CD4-positive, alpha-beta T cell treated with Interferon alpha-2 for 1 hour (primary cell): ENCODE measurements at regions not wholly inside any gene's neighbourhood (a gene's known extent, or its start where the extent isn't known, plus 50 kb on each side); places are given as distances from the start of the nearest gene placed in this dataset.
"Not testable (repeated sequence)": the region's sequence is repeated elsewhere in the genome, so short reads cannot be mapped to it uniquely, and the experiment has no call there.

ENCODE experiments used
- DNase-seq, 2 donors: peaks; one replicate each; pipeline ENCODE4 v3.0.0-alpha.2; 2020 to 2022

- no peak for DNase-seq
Measured at GRCh38 chr3:153856932-153857331, 264.3 kb upstream of the ARHGEF26 start.

DNA sequence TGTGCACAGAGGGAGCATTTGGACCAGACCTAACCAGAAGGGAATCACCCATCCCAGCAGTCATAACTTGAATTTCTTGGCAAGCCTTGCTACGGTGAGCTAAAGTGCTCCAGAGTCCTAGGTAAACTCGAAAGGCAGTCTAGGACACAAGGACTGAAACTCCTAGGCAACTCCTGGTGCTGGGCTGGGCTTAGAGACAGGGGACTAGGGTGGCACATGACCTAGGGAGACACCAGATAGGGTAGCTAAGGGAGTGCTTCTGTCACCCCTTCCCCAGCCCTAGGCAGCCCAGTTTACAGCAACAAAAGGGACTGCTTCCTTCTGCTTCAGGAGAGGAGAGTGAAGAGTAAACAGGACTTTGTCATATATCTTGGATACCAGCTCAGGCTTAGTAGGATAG lies 256.4 kb upstream of the ARHGEF26 start:
- no peak for DNase-seq

- DNase-seq: no peak
Measured at GRCh38 chr3:153866901-153867300, 254.3 kb upstream of the ARHGEF26 start.

DNA sequence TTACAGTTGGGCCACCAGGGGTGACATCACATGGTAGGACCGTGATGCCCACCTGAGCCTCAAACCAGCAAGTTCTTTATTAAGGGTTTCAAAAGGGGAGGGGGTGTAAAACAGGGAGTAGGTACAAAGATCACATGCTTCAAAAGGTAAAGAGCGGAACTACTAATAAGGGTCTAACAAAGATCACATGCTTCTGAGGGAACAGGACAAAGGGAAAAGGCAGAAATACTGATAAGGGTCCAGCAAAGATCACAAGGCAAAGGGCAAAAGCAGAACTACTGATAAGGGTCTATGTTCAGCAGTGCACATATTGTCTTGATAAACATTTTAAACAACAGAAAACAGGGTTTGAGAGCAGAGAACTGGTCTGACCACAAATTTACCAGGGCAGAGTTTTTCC lies 246.8 kb upstream of the ARHGEF26 start:
- DNase-seq: not testable (repeated sequence)

GRCh38 chr3:153880493-153880892 lies 240.7 kb upstream of the ARHGEF26 start:
- no peak for DNase-seq

- no peak for DNase-seq
Measured at GRCh38 chr3:153881201-153881600, 240.0 kb upstream of the ARHGEF26 start.

GRCh38 chr3:153885359-153885758 lies 235.8 kb upstream of the ARHGEF26 start:
- DNase-seq: no peak

DNA sequence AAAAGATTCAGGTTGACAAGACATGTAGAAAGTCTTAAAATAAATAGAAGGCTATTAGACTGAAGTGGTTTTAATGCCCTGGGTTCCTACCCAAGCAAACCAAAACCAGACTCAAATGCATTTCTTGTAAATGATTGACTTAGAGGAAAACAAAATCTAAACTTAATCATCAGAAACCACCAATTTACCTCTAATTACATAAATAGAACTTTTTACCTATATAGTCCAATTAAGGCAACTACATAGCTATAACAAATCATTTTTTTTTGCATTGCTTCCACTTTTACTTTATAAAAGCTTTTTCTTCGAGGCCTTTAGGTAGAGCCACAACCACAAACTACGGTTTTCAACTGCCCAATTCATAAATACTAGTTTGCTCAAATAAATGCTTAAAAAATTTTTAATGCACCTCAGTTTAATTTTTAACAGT lies 231.3 kb upstream of the ARHGEF26 start:
- no peak for DNase-seq

DNA sequence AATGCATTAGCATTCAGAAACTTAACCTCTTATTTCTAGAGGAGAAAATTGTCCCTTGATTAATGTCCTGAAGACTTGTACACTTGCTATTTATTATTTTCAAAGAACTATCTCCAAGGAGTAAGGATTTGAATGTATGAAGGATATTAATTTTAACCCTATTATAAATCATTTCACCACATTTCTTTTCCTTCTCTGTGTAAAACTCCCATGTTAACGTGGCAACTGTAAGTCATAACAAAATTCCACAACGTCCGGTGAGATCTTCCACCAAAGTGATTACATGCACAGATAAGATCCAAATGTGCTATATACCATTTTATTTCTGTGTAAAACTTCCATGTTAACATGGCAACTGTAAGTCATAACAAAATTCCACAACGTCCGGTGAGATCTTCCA lies 229.1 kb upstream of the ARHGEF26 start:
- DNase-seq: no peak

DNA sequence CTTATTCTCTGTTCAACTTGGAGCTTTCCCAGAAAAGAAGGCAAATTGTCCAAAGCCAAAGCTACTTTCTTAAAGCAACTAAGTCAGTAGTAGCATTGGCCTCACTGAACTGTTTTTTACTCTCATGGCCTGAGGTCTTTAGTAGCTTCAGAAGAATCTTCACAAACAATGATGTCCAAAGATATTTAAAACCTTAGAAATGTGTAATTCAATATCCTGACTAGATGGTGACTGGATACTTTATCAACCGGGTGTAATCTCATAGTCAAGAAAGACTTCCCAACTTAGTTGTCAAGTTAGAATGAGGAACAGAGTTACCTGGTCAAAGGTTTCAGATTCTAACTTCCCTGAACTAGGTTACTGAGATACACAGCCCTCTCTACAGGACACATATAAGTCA lies 226.3 kb upstream of the ARHGEF26 start:
- no peak for DNase-seq

GRCh38 chr3:153896197-153896596 lies 225.0 kb upstream of the ARHGEF26 start:
- DNase-seq: no peak

DNA sequence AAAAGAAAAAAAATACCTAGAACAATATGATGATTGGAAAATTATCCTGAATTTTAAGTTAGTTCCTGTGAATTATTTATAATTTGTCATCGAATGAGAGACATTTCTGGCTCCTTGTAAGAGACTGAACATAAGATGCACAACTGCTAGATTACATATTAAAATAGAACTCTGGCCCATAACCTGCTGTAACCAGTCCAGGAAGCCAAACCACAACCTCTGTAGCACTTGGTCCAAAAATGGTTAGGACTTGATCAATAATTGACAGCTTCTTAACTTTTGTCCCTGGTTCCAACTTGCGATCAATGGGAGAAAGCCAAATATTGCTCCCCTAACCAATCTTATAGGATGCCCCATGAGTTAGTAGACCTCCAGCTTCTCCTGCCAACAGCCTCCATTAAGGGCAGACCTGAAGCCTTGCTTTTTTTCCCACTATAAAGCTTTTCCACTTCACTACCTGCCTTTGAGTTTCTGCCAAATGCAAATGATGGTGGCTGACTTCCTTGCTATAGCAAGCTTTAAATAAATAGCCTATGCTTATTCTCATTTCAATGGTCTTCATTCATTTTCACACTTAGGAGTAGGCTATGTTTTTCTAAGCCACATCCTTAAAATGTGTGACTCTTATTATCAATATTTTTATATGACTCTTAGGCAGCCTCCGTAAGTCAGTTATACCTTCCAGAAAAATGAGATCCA lies 224.0 kb upstream of the ARHGEF26 start:
- no peak for DNase-seq

GRCh38 chr3:153897842-153898241 lies 223.3 kb upstream of the ARHGEF26 start:
- no peak for DNase-seq

GRCh38 chr3:153901152-153901551 lies 220.0 kb upstream of the ARHGEF26 start:
- DNase-seq: no peak

DNA sequence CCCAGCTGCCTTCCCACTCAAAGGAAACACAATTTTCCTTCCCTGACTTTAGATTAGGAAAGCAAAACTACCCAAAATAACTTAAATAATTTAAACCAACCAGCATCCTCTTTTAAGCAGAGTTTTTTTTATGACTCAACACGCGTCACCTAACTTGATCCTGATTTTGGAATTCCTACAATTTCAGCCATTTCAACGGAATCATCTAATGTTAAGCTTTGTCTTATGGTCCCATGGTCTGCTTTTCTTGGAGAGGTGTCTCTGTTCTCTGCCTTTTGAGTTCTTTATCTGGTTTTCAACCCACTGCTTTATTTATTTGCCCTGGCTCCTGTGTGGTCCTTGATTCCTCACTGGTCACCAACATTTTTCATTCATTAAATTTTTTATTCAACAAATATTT lies 219.2 kb upstream of the ARHGEF26 start:
- no peak for DNase-seq

DNA sequence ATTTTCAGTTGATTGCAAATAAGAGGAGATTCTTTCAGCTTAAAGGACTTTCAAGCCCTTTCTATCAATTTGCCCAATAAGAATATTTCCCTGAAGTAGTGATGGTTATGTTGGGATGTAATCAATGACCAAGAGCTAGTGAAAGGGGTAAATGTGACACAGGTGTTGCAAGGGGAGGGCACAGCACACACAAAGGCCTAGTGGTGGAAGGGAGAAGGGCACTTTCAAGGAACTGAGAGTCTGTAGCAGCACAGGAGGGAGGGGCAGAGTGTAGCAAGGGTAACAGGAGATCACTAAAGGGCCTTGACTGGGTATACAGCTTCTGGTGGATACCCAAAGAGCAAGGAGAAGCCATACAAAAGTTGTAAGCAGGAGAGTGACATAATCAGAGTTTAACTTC lies 217.8 kb upstream of the ARHGEF26 start:
- no peak for DNase-seq

DNA sequence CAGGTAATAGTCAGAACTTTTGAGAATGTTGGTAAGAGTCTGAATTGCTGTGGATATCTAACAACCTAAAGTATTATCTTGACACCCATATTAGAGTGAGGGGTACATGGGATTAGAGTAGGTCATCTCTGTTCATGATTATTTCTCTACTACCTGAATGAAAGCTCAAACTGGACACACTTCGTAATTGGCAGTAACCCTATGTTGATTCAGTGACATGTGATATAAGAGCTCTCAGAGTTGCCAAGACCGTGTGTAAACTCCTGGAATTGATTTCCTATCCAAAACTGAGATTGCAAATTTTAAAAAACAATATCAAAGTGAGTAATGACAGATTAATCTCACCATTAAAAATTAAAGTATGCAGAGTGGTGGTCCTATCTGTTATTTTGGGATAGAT lies 214.8 kb upstream of the ARHGEF26 start:
- no peak for DNase-seq

- DNase-seq: no peak
Measured at GRCh38 chr3:153910387-153910786, 210.8 kb upstream of the ARHGEF26 start.

DNA sequence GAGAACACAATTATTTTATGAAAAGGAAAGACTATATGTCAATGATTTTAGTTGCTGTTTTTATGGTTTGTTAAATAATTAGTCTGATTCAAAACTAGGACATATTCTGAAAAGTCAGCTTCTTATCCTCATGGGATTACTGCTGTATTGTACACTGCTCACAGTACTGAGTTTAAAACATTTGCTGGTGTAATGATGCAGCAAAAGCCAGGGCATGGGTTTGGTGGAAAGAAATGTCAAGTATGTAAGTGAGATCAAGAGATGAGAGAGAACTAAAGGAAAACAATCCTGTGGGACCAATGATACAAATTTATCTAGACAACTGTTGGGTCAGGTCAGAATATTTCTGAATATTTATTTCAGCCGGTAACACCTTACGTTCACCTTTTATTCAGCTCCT lies 210.1 kb upstream of the ARHGEF26 start:
- DNase-seq: no peak

GRCh38 chr3:153919773-153920172 lies 201.4 kb upstream of the ARHGEF26 start:
- DNase-seq: no peak

GRCh38 chr3:153921826-153922225 lies 199.4 kb upstream of the ARHGEF26 start:
- DNase-seq: no peak

- no peak for DNase-seq
Measured at GRCh38 chr3:153925841-153926514, 195.2 kb upstream of the ARHGEF26 start.

DNA sequence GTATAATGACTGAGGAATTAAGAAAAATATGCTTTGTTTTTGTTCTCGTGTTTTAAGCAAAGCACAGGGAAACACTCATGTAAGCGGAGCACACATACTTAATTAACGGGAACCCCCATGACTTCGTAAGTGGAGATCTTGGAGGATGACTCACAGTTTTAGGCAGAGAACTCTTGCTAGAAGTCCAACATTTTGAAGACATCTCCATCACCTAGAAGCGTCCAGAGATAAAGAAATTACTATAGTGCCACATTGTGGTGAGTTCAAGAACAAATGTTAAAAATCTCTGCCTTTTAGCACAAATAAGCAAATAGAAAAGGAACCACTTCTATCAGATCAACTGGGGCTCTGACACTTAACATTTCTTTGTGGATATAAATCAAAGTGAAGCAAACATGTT lies 194.1 kb upstream of the ARHGEF26 start:
- DNase-seq: no peak

GRCh38 chr3:153928851-153929250 lies 192.3 kb upstream of the ARHGEF26 start:
- DNase-seq: no peak

DNA sequence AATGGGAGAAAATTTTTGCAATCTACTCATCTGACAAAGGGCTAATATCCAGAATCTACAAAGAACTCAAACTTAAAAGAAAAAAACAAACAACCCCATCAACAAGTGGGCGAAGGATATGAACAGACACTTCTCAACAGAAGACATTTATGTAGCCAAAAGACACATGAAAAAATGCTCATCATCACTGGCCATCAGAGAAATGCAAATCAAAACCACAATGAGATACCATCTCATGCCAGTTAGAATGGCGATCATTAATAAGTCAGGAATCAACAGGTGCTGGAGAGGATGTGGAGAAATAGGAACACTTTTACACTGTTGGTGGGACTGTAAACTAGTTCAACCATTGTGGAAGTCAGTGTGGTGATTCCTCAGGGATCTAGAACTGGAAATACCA lies 187.7 kb upstream of the ARHGEF26 start:
- not testable (repeated sequence) for DNase-seq
